ENCODE measurements at regions not wholly inside any gene's neighbourhood (a gene's known extent, or its start where the extent isn't known, plus 50 kb on each side); places are given as distances from the start of the nearest gene placed in this dataset.
"Not testable (repeated sequence)": the region's sequence is repeated elsewhere in the genome, so short reads cannot be mapped to it uniquely, and the experiment has no call there.

DNA sequence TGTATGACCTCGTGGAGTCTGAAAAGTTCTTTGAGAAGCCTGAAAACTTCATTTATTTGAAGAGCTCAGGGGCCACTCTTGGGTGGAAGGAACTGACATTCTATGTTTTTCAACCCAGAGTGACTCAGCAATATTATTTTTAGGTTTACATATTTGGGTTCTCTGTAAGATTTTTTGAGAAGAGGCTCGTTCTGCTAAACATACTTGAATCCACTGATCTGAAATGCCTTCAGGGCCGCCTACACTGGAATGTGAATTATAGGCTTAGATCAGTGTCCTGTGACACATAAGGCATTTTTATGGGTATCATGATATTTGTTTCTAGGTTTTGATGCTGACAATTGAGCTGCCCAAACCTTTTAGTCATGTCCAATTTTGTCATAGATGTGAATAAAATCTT is 86.2 kb downstream of the PSAT1 start:
- in situ Hi-C loops (cut with HindIII; ENCODE audit: low sequenced_read_pairs), result no loop called here

DNA sequence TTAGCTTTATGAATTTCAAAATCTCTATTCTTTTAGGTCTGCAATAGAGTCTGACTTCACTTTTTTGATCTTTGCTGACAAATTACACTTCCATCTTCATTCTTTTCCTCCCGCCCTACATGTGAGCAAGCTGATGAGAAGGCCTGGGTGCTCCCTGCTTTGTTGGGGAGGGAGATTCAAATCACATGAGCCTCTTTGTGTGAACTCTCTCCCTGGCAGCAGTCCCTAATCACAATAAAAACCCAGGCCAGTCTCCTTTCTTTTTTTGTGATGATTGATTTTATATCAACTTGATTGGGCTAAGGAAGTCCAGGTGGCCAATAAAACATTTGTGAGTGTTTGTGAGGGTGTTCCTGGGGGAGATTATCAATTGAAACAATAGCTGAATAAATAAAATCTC is 89.4 kb downstream of the PSAT1 start:
- in situ Hi-C loops (cut with HindIII; ENCODE audit: low sequenced_read_pairs), result no loop called here

DNA sequence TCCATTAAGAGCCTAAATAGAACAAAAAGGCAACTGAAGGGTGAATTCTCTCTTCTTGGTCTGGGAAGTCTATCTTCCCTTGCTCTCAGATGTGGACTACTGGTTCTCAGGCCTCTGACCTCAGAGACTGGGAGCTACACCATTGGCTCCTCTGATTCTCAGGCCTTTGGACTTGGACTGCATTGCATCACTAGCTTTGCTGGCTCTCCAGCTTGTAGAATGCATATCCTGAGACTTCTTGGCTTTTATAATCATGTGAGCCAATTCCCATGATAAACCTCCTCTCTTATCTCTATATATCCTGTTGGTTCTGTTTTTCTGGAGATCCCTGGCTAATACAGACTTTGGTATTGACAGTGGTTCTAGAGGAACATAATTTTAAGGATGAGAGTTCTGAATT is 89.8 kb downstream of the PSAT1 start:
- in situ Hi-C loops (cut with HindIII; ENCODE audit: low sequenced_read_pairs), result no loop called here

DNA sequence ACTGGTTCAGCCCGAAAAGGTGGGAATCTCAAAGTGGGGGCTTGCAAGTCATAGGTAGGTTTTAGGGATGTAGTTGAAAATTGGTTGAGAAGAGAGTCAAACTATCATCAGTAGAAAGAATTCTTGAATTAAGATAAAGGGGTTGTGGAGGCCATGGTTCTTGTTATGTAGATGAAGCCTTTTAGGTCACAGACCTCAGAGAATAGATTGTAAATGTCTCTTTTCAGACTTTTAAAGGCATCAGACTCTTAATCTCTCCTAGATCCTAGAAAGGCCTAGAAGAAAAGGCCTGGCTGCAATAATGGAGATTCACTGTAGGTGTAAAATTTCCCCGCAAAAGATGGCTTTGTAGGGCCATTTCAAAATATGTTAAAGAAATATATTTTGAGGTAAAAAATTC is 96.4 kb downstream of the PSAT1 start:
- in situ Hi-C loops (cut with HindIII; ENCODE audit: low sequenced_read_pairs), result no loop called here

DNA sequence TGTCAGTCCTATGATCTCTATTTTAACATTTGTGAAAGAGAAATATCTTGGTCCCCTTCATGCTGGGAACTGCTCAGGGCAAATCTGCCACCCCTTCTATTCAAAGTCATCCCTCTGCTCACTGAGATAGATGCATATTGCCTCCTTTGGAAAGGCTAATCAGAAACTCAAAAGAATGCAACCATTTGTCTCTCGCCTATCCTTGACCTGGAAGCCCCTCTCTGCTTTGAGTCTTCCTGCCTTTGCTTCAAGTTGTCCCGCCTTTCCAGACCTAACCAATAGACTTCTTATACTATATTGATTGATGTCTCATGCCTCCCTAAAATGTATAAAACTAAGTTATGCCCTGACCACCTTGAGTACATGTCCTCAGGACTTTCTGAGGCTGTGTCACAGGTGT is 97.0 kb downstream of the PSAT1 start:
- in situ Hi-C loops (cut with HindIII; ENCODE audit: low sequenced_read_pairs), result no loop called here

DNA sequence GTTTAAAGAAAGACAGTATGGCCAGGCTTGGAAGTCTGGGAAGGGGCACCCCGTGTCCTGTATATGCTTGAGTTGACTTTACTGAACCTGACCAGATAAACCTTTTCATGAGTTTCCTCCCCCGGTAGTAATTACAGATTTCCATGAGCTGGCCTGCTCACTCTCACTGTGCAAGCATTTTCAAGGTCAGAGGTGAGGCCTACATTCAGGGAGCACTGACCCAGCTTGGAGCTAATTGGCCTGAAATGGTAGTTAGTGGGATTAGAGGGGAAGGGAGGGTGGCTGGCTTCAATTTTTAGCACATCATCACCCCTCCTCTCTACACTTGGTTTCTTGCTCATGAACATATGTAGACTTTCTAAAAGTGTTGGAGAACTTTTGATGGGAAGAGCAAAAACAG is 99.2 kb downstream of the PSAT1 start:
- in situ Hi-C loops (cut with HindIII; ENCODE audit: low sequenced_read_pairs), result no loop called here

DNA sequence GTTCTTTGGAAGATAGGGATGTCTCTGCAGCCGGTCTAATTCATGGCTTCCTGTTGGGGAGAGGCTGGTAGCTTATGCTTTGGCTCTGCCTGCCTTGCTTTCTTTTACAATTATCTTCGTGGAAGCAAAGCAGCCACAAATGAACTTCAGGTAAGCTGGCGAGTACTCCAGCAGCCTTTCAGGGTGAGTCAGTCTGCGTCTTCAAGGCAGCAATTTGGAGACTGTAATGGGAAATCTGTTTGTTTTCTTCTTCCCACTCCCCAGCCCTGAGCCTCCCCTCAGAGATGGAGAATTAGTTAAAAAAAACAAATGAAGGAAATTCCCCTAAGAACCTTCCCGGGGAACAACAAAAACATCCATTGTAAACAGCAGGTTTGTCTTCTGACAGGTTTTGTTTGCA is 100.1 kb downstream of the PSAT1 start:
- in situ Hi-C loops (cut with HindIII; ENCODE audit: low sequenced_read_pairs), result no loop called here

DNA sequence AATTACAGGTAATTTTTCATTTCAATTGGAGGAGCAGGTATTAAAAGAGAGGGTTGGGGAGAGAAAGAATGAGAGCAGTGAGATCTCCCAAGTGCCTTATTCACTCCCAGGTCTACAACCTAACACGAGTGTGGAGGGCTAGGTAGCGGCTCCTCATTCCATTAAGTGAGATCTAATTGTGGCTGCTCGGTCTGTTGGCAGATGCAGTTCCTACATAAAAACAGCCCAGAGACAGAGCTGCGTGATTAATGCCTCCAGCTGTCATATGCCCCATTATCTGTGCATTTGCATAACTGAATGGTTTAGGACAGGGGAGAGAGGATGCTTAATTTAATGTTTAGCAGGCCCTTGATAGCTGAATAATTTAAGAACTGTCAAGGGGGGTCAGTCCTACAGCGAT is 100.5 kb downstream of the PSAT1 start:
- in situ Hi-C loops (cut with HindIII; ENCODE audit: low sequenced_read_pairs), result no loop called here

DNA sequence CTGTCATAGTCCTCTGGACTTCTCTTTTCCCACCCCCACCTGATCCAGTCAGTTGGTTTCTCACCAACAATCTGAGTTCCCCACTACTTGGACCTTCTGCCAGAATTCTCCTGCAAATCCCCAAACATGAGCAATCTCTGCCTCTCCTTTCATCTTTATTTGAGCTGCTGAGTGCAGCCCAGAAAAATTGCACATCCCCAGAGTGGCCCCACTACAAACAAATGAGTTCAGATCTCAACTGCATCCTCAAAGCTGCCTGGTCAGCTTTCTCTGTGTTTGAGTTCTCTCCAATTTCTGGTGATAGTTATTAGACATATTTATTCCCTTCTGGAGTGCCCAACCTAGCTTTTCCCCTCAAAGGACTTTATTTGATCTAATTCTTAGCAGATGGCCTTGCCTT is 102.2 kb downstream of the PSAT1 start:
- in situ Hi-C loops (cut with HindIII; ENCODE audit: low sequenced_read_pairs), result no loop called here

DNA sequence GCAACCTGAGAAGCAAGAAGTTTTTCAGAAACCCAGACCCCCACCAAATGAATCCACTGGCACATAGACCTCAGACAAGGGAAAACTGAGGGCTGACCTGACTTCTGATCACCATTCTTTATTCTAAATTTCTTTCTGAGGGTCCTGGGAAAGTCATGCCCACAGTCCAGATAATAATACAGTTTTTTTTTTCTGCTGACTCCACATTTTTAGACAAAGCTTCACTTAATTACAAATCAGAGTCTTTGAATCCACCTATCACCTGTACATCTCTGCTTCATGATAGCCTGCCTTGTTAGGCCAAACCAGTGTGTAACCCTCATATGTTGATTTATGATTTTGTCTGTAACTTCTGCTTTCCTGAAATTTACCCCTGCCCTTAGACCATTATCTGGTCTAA is 103.6 kb downstream of the PSAT1 start:
- in situ Hi-C loops (cut with HindIII; ENCODE audit: low sequenced_read_pairs), result no loop called here

DNA sequence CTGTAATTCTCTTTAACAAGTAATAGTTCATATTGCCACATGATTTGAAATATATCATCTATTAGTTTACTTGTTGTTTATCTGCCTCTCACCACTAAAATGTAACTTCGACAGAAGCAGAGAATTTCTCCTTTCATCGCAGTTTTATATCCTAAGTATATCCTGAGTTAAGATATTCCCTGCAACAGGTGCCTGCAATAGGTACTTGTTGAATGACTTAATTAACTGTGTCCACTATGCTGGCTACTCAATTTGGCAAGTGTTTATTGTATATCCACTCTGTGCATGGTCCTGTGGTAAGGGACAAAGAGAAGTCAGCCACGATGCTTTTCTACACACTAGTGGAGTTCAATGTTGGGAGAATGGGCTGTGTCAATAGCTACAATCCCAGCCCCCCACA is 108.5 kb downstream of the PSAT1 start:
- in situ Hi-C loops (cut with HindIII; ENCODE audit: low sequenced_read_pairs), result no loop called here

DNA sequence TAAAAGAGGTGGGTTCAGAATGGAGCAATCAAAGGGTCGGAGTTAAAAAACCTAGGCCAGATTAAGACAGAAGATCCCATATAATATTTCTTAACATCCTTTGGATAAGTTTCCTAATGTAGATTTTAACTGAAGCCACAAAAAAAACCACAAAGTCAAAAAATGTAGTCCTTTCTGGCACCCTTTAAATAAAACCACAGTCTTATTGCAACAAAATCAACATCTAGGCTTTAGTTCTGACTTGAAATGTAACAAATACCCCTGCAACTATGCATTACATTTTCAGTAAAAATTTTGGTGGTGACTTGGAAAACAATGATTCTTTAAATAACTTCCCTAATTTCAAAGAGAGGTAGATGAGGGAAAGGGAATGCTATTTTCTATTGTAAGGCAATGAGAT is 109.2 kb downstream of the PSAT1 start:
- in situ Hi-C loops (cut with HindIII; ENCODE audit: low sequenced_read_pairs), result no loop called here

DNA sequence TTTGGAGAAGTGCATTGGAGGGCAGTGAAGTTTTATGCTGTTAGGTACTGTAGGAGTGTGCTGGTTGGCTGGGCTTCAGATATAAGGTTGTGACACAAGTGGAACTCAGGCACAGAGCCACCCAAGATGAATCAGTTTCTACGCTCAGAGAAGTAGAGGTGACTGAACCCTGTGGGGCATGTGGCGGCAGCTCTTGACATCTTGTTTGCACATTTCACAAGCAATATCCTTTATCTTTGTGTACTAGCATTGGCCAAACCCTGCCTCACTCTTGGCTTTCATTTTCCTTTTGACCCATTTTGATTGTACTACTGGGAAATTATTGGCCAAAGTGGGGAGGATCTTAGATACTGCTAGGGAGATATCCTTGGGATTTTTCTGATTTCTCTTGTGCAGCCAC is 110.0 kb downstream of the PSAT1 start:
- in situ Hi-C loops (cut with HindIII; ENCODE audit: low sequenced_read_pairs), result no loop called here

DNA sequence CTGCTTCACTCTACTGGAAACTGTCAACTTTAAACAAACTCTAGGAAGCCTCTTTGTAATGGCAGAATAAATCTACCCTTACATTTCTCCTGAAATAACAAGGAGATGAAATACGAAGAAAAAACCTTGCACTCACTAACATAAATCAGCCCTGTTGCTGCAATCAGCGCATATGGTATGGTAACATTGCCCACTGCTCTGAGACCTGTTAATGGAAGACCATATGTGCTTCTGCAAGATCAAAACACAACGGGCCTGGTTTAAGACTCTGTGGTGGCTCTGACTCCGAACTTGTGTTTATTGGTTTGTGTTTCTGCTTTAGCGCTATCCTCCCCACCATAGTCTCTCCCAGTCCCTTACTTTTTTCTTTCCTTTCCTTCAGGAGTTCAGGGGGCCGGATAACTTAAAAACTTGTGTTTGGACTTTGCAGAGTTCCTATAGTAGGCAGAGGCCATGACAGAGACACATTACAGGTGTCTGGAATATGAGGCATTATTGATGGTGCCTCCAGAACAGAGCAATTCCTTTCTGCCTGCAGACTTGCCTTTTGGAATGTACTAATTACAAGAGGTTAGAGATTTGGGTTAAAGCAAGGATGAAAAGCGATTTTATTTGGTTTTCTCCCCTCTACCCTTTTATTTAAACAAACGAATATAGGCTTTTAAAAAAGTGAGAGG is 110.8 kb downstream of the PSAT1 start:
- in situ Hi-C loops (cut with HindIII; ENCODE audit: low sequenced_read_pairs), result no loop called here

DNA sequence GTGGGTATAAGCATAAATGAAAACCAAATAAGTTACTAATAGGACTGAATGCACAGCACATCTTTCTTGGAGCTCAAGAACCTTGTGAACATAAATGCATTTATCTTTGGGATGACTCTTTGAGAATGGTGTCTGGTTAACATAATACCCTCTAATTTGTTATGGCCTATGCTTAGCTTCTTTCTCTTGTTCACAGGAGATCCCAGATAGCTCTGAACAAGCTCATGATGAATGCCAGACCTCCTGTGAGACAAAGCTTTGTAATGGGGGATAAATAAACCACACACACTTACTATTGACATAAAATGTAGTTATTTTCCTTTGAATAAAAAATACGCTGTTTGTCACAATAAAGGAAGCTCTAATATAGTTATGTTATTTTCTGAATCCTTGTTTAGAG is 111.5 kb downstream of the PSAT1 start:
- in situ Hi-C loops (cut with HindIII; ENCODE audit: low sequenced_read_pairs), result no loop called here

DNA sequence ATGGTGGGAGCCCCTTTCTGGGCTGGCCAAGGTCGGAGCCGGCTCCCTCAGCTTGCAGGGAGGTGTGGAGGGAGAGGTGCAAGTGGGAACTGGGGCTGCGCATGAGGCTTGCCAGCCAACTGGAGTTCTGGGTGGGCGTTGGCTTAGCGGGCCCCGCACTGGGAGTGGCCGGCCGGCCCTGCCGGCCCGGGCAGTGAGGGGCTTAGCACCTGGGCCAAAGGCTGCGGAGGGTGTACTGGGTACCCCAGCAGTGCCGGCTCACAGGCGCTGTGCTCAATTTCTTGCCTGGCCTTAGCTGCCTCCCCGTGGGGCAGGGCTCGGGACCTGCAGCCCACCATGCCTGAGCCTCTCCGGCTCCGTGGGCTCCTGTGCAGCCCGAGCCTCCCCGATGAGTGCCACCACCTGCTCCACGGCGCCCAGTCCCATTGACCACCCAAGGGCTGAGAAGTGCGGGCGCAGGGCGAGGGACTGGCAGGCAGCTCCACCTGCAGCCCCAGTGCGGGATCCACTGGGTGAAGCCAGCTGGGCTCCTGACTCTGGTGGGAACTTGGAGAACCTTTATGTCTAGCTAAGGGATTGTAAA is 113.1 kb downstream of the PSAT1 start:
- in situ Hi-C loops (cut with HindIII; ENCODE audit: low sequenced_read_pairs), result not testable (repeated sequence)

DNA sequence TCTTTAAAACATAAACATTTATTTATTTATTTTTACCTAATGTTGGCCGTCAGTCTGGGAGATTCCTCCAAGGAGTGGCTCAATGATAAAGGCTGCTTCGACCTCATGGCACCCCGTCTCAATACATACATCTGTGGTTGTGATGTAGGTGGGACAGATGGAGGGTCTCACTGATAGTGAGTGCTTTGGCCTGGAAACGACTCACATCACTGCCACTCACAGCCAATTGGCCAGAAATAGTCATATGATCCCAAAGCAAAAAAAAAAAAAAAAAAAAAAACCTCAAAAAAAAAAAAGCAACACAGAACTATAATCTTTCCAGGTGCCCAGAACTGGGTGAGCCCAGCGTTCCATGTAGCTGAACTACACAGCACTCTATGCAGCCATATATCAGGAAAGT is 125.4 kb downstream of the PSAT1 start:
- in situ Hi-C loops (cut with HindIII; ENCODE audit: low sequenced_read_pairs), result no loop called here

DNA sequence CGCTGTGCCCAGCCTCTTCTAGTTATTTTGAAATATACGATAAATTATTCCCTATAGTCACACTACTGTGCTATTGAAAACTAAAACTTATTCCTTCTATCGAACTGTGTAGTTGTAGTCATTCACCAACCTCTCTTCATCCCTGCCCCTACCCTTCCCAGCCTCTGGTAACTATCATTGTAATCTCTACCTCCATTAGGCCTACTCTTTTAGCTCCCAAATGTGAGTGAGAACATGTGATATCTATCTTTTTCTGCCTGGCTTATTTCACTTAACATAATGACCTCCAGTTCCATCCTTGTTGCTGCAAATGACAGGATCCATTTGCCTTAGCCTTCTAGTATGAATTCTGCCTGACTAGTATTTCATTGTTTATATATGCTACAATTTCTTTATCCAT is 127.4 kb downstream of the PSAT1 start:
- in situ Hi-C loops (cut with HindIII; ENCODE audit: low sequenced_read_pairs), result no loop called here

DNA sequence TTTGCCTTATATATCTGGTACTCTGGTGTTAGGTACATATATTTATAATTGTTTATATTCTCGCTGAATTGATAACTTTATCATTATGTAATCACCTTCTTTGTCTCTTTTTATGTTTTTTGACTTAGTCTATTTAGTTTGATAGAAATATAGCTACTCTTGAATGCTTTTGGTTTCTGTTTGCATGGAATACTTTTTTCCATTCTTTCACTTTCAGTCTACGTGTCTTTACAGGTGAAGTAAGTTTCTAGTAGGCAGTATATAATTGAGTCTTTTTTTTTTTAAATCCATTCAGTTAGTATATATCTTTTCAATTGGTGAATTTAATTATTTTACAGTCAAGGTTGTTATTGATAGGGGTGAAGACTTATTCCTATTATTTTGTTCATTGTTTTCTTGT is 131.7 kb downstream of the PSAT1 start:
- in situ Hi-C loops (cut with HindIII; ENCODE audit: low sequenced_read_pairs), result no loop called here

DNA sequence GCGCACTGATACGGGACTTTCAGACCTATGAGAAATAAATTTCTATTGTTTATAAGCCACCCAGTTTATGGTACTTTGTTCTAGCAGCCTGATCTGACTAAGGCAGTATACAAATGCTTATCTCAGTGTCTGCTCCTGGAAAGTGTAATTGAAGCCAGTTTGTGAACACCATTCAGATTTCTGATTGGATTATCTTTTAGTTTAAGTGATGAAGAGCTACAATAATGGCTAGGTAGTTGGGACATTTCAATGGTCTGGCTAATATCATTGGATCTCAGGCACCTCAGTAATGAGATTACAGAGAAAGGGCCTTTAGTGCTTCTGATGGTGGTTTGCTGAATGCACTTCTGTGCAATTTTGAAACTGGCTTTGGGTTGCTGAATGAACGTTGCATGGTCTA is 133.5 kb downstream of the PSAT1 start:
- in situ Hi-C loops (cut with HindIII; ENCODE audit: low sequenced_read_pairs), result no loop called here

DNA sequence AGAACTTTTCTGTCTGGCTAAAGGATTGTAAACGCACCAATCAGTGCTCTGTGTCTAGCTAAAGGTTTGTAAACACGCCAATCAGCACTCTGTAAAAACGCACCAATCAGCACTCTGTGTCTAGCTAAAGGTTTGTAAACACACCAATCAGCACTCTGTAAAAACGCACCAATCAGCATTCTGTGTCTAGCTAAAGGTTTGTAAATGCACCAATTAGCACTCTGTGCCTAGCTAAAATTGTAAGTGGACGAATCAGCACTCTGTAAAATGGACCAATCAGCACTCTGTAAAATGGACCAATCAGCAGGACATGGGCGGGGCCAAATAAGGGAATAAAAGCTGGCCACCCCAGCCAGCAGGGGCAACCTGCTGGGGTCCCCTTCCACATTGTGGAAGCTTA is 134.1 kb downstream of the PSAT1 start:
- in situ Hi-C loops (cut with HindIII; ENCODE audit: low sequenced_read_pairs), result not testable (repeated sequence)

DNA sequence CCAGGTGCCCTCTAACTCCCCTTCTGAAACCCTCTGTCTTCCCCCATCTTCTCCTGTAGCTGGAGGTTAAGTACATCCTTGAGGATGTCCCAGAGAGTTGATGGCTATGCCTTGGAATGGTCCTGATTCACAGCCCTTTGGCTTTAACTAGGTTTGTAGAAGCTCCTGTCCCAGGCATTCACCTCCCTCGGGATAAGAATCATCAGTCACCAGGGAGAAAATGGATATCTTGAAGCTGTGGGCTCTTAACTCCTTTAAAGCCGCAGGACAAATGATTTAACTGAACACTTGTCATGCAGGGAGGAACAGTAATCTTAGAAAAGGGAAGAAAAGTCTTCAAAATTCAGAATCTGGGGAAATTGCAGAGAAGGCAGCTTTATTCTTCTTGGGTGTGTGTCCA is 139.9 kb downstream of the PSAT1 start:
- in situ Hi-C loops (cut with HindIII; ENCODE audit: low sequenced_read_pairs), result no loop called here

DNA sequence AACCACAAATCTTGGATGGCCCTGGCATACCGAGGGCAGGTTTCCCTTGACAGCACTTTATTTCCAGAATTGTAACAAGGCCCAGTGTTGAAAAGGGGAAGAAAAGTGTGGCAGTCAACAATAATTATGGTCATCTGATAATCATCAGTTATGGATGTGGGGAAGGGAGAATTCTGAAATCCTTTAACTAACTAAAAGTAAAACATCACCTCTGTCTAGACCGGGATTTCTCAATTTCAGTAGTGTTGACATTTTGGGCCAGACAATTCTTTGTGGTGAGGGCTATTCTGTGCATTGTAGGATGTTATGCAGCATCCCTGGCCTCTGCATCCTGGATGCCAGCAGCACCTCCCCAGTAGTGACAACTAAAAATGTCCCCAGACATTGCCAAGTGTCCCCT is 140.4 kb downstream of the PSAT1 start:
- in situ Hi-C loops (cut with HindIII; ENCODE audit: low sequenced_read_pairs), result no loop called here
